ENCODE measurements at regions not wholly inside any gene's neighbourhood (a gene's known extent, or its start where the extent isn't known, plus 50 kb on each side); places are given as distances from the start of the nearest gene placed in this dataset.

GRCh38 chr14:21825845-21826244, 152.2 kb upstream of the OR4E1 start:
- no peaks in the 10 kb centered on the region for H3K9me3 ChIP-seq (ENCODE audit: control insufficient read depth, insufficient read depth, low read length)
- H3K14ac ChIP-seq (replicated peaks; ENCODE audit: low read depth, low read length), result no peak overlapping the region
- no peaks in the 10 kb centered on the region for H3K79me1 ChIP-seq (ENCODE audit: low read depth in 1 of 2, low read length in 2 of 2)
- DNase-seq (no peak), ATAC-seq (ENCODE audit: low read depth) (no peak)
- no peak for TF ChIP-seq MAZ (IDR thresholded peaks at IDR 0.05; ENCODE audit: borderline replicate concordance, low read depth, low read length)
- TF ChIP-seq ELK1 (IDR thresholded peaks at IDR 0.05; ENCODE audit: borderline replicate concordance, low read depth, low read length), result no peak
- no peak for TF ChIP-seq RCOR1 (IDR thresholded peaks at IDR 0.05; ENCODE audit: insufficient replicate concordance, low read length)
- TF ChIP-seq RAD21 (IDR thresholded peaks at IDR 0.05; ENCODE audit: low read length), result no peak
- no peak for TF ChIP-seq MAFK (IDR thresholded peaks at IDR 0.05; ENCODE audit: low read depth, low read length)
- no peak for TF ChIP-seq CTCF (conservative IDR thresholded peaks at IDR 0.05; ENCODE audit: low read depth, low read length)
- TF ChIP-seq RFX5 (IDR thresholded peaks at IDR 0.05; ENCODE audit: low read depth, low read length), result no peak
- no peak for TF ChIP-seq CHD1 (IDR thresholded peaks at IDR 0.05; ENCODE audit: low read depth, low read length)
- no peak for TF ChIP-seq BHLHE40 (IDR thresholded peaks at IDR 0.05; ENCODE audit: low read depth, low read length)
- no peak for TF ChIP-seq SMC3 (IDR thresholded peaks at IDR 0.05; ENCODE audit: low read depth, low read length)
- TF ChIP-seq MXI1 (IDR thresholded peaks at IDR 0.05; ENCODE audit: borderline replicate concordance, low read depth, low read length), result no peak
- TF ChIP-seq CEBPB (IDR thresholded peaks at IDR 0.05; ENCODE audit: low read depth, low read length), result no peak
- no peak for TF ChIP-seq POLR2A (IDR thresholded peaks at IDR 0.05; ENCODE audit: low read depth, low read length)
- TF ChIP-seq FOS (IDR thresholded peaks at IDR 0.05; ENCODE audit: low read depth, low read length), result no peak
- TF ChIP-seq NFE2L2 (IDR thresholded peaks at IDR 0.05; ENCODE audit: low read depth, low read length), result no peak
- TF ChIP-seq USF2 (IDR thresholded peaks at IDR 0.05; ENCODE audit: low read depth, low read length), result no peak
- intact Hi-C loops (cut with micrococcal nuclease) (no loop called here), in situ Hi-C loops (cut with MboI; ENCODE audit: low sequenced_read_pairs) (no loop called here), dilution Hi-C loops (cut with HindIII; ENCODE audit: low sequenced_read_pairs, unreplicated experiment) (no loop called here)
- no peak overlapping the region for H3K4ac ChIP-seq (ENCODE audit: low read depth, low read length)
- no peaks in the 10 kb centered on the region for H3K4me1 ChIP-seq (ENCODE audit: control insufficient read depth, insufficient read depth, low read length)
- H4K8ac ChIP-seq (ENCODE audit: low read depth in 2 of 2, low read length in 2 of 2), result no peak overlapping the region
- H4K20me1 ChIP-seq (ENCODE audit: insufficient read depth, low read length), result no peaks in the 10 kb centered on the region
- H3K9me1 ChIP-seq (ENCODE audit: insufficient read depth, low read length), result no peaks in the 10 kb centered on the region
- H3K9ac ChIP-seq (ENCODE audit: low read depth, low read length), result no peak overlapping the region
- no peak overlapping the region for H3K18ac ChIP-seq (ENCODE audit: low read depth, low read length)
- H4K5ac ChIP-seq (ENCODE audit: low read depth, low read length), result no peak overlapping the region
- H3K27me3 ChIP-seq (ENCODE audit: control insufficient read depth, insufficient read depth, low read length), result no peaks in the 10 kb centered on the region
- BruUV-seq (replicated peaks), result no TSS peak
- H2BK15ac ChIP-seq (ENCODE audit: low read depth, low read length), result no peak overlapping the region
- no peak overlapping the region for H2AK5ac ChIP-seq (ENCODE audit: low read depth, low read length)
- no peak overlapping the region for H3K4me2 ChIP-seq (ENCODE audit: low read depth, low read length)
- H2BK20ac ChIP-seq (ENCODE audit: low read depth, low read length), result no peak overlapping the region
- H3K27ac ChIP-seq (ENCODE audit: insufficient read depth, low read length), result no peak overlapping the region
- H2AFZ ChIP-seq (replicated peaks; ENCODE audit: low read length, poor library complexity), result no peak overlapping the region
- no peak overlapping the region for H2BK120ac ChIP-seq (ENCODE audit: low read depth, low read length)
- POLR2A ChIA-PET (ENCODE audit: unreplicated experiment), result no interaction called here
- CTCF ChIA-PET, result no interaction called here
- no peak overlapping the region for H3K4me3 ChIP-seq (ENCODE audit: insufficient read depth, low read depth, low read length)
- H2BK5ac ChIP-seq (ENCODE audit: low read depth, low read length, poor library complexity, severe bottlenecking), result no peak overlapping the region
- H2AK9ac ChIP-seq (replicated peaks; ENCODE audit: low read depth, low read length, poor library complexity), result no peak overlapping the region
- 92% methylated on average over 2 of the region's 7 CpGs; no CpG with 5 or more reads in 1 of the 2 experiments for WGBS, 2 experiments (ENCODE audit: extremely low coverage in 2 of 2, insufficient read length in 1 of 2)
- no peak overlapping the region for H3K56ac ChIP-seq (ENCODE audit: extremely low read depth, insufficient read depth, low read length)
- no peaks in the 10 kb centered on the region for H3K36me3 ChIP-seq (ENCODE audit: control insufficient read depth, insufficient read depth, low read length)
- no peak overlapping the region for H3K23ac ChIP-seq (ENCODE audit: low read depth, low read length)
- no peak overlapping the region for H4K91ac ChIP-seq (ENCODE audit: insufficient read depth, low read depth, low read length)

Measured in IMR-90 (cell line).